ENCODE measurements at regions not wholly inside any gene's neighbourhood (a gene's known extent, or its start where the extent isn't known, plus 50 kb on each side); places are given as distances from the start of the nearest gene placed in this dataset.

- DNase-seq (ENCODE audit: low spot score): no peak
- WGBS: 70% methylated on average over 10 of the region's 10 CpGs
These were observed 336.5 kb downstream of the RRAGC start for GRCh38 chr1:38522915-38523567.

GRCh38 chr1:38516560-38516959 is 343.0 kb downstream of the RRAGC start:
- Histone ChIP-seq H3K9me3 (ENCODE audit: control insufficient read depth in 4 of 4, low read length in 3 of 4) (no peaks in the 10 kb centered on the region), H3K36me3 (ENCODE audit: control insufficient read depth in 4 of 4, insufficient read depth in 3 of 4, low read depth in 1 of 4, low read length in 3 of 4) (no peaks in the 10 kb centered on the region), H3K4me1 (ENCODE audit: control insufficient read depth in 4 of 4, insufficient read depth in 4 of 4, low read length in 3 of 4) (no peaks in the 10 kb centered on the region), H3K9ac (ENCODE audit: low read depth in 1 of 2, low read length in 2 of 2) (no peak overlapping the region), H3K27ac (ENCODE audit: low read depth in 1 of 2, low read length in 2 of 2) (no peak overlapping the region), H3K27me3 (ENCODE audit: control insufficient read depth in 4 of 4, insufficient read depth in 4 of 4, low read length in 3 of 4) (peaks cover 0 to 2% (median 0%) of the 10 kb centered on the region in 4 donors), H3K4me3 (ENCODE audit: low read depth in 1 of 3, low read length in 3 of 3) (no peak overlapping the region)
- DNase-seq (ENCODE audit: low spot score): no peak
- 92% methylated on average over 2 of the region's 2 CpGs for WGBS
- TF ChIP-seq GABPA (IDR thresholded peaks at IDR 0.05 in 1 of 2, conservative IDR thresholded peaks at IDR 0.05 in 1 of 2) (no peak), REST (IDR thresholded peaks at IDR 0.05) (no peak), TAF1 (conservative IDR thresholded peaks at IDR 0.05) (no peak), RXRA (IDR thresholded peaks at IDR 0.05) (no peak), HNF4A (conservative IDR thresholded peaks at IDR 0.05) (no peak), EGR1 (IDR thresholded peaks at IDR 0.05; ENCODE audit: low read depth in 2 of 2) (no peak)
- TF ChIP-seq, protein P1, sequence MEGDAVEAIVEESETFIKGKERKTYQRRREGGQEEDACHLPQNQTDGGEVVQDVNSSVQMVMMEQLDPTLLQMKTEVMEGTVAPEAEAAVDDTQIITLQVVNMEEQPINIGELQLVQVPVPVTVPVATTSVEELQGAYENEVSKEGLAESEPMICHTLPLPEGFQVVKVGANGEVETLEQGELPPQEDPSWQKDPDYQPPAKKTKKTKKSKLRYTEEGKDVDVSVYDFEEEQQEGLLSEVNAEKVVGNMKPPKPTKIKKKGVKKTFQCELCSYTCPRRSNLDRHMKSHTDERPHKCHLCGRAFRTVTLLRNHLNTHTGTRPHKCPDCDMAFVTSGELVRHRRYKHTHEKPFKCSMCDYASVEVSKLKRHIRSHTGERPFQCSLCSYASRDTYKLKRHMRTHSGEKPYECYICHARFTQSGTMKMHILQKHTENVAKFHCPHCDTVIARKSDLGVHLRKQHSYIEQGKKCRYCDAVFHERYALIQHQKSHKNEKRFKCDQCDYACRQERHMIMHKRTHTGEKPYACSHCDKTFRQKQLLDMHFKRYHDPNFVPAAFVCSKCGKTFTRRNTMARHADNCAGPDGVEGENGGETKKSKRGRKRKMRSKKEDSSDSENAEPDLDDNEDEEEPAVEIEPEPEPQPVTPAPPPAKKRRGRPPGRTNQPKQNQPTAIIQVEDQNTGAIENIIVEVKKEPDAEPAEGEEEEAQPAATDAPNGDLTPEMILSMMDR (IDR thresholded peaks at IDR 0.05; ENCODE audit: low read depth, low read length, missing input control): no peak

More at GRCh38 chr1:38522915-38523567, 336.5 kb downstream of the RRAGC start:
- Histone ChIP-seq H3K4me1 (ENCODE audit: control insufficient read depth in 4 of 4, insufficient read depth in 4 of 4, low read length in 3 of 4) (no peaks in the 10 kb centered on the region), H3K27me3 (ENCODE audit: control insufficient read depth in 4 of 4, insufficient read depth in 4 of 4, low read length in 3 of 4) (no peaks in the 10 kb centered on the region), H3K9me3 (ENCODE audit: control insufficient read depth in 4 of 4, low read length in 3 of 4) (peaks cover 0 to 3% (median 0%) of the 10 kb centered on the region in 4 donors), H3K36me3 (ENCODE audit: control insufficient read depth in 4 of 4, insufficient read depth in 3 of 4, low read depth in 1 of 4, low read length in 3 of 4) (no peaks in the 10 kb centered on the region), H3K9ac (ENCODE audit: low read depth in 1 of 2, low read length in 2 of 2) (no peak overlapping the region), H3K4me3 (ENCODE audit: low read depth in 1 of 3, low read length in 3 of 3) (no peak overlapping the region), H3K27ac (ENCODE audit: low read depth in 1 of 2, low read length in 2 of 2) (no peak overlapping the region)
- TF ChIP-seq YY1 (IDR thresholded peaks at IDR 0.05) (no peak), NR2F2 (IDR thresholded peaks at IDR 0.05) (no peak), SP1 (IDR thresholded peaks at IDR 0.05) (no peak), FOXA1 (IDR thresholded peaks at IDR 0.05) (no peak), HNF4G (IDR thresholded peaks at IDR 0.05) (no peak), RXRA (IDR thresholded peaks at IDR 0.05) (no peak), FOXA2 (IDR thresholded peaks at IDR 0.05) (no peak), REST (IDR thresholded peaks at IDR 0.05) (no peak), EGR1 (IDR thresholded peaks at IDR 0.05; ENCODE audit: low read depth in 2 of 2) (no peak), HNF4A (conservative IDR thresholded peaks at IDR 0.05) (no peak), JUND (IDR thresholded peaks at IDR 0.05) (no peak), TAF1 (conservative IDR thresholded peaks at IDR 0.05) (no peak), ZBTB33 (IDR thresholded peaks at IDR 0.05) (no peak)
- TF ChIP-seq, protein P2, sequence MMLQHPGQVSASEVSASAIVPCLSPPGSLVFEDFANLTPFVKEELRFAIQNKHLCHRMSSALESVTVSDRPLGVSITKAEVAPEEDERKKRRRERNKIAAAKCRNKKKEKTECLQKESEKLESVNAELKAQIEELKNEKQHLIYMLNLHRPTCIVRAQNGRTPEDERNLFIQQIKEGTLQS (IDR thresholded peaks at IDR 0.05): no peak

Data from liver (tissue), 8 donors.